Neural crest cell (in vitro differentiated cells): ENCODE measurements at regions not wholly inside any gene's neighbourhood (a gene's known extent, or its start where the extent isn't known, plus 50 kb on each side); places are given as distances from the start of the nearest gene placed in this dataset.

ENCODE experiments used
- DNase-seq: peaks from one replicate; pipeline ENCODE4 v3.0.0; 2021; ENCODE audit warnings: low read depth, mixed read lengths, low spot score
- H3K27ac Mint-ChIP-seq: one replicate; pipeline ENCODE4 v1.8.0; 2021; ENCODE audit warnings: mild to moderate bottlenecking, mixed read lengths; ENCODE audit not compliant: unreplicated experiment
- H3K27me3 Mint-ChIP-seq: 2 replicates; pipeline ENCODE4 v1.8.0; 2021; ENCODE audit warnings: low read depth, mild to moderate bottlenecking, mixed read lengths
- H3K36me3 Mint-ChIP-seq: 2 replicates; pipeline ENCODE4 v1.8.0; 2021; ENCODE audit warnings: low read depth, mild to moderate bottlenecking, mixed read lengths
- H3K4me1 Mint-ChIP-seq: 2 replicates; pipeline ENCODE4 v1.8.0; 2021; ENCODE audit warnings: mixed read lengths
- H3K4me3 Mint-ChIP-seq: one replicate; pipeline ENCODE4 v1.8.0; 2021; ENCODE audit warnings: mild to moderate bottlenecking, mixed read lengths
- H3K9me3 Mint-ChIP-seq: 2 replicates; pipeline ENCODE4 v1.8.0; 2021; ENCODE audit warnings: mixed read lengths
- TF ChIP-seq, protein P1 (sequence below): fragments of 200-600 bp; sonication (generic); conservative IDR thresholded peaks from 2 replicates; pipeline ENCODE4 v1.5.0; 2021; ENCODE audit warnings: antibody characterized with exemption, mild to moderate bottlenecking

DNA sequence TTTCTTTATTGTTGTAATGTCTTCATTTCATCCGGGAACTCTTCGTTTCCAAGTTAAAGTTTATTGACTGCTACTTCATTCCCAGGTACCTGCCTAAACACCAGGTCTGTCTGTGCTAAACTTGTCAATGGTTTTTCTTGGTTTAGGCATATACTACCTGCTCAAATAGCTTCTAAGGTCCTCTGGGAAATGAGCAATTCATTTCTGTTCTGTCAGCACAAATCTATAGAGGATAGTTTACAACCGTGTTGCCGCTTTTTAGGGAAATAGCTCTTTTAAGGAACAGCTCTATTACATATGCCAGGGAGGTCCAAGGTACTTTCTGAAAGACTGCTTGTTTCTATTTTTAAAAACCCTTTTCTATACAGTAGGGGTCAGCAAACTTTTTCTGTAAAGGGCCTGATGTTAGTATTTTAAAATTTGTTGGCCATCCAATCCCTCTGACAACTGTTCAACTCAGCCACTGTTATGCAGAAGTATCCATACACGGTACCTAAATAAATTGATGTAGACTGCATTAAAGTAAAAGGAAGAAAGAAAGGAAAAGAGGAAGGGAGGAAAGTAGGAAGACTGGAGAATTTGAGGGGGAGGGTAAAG, 222.7 kb upstream of the PTBP2 start:
- no peak for DNase-seq
- H3K36me3 Mint-ChIP-seq, result no peaks in the 10 kb centered on the region
- H3K4me1 Mint-ChIP-seq, result peaks cover 11% of the 10 kb centered on the region
- no peaks in the 10 kb centered on the region for H3K27me3 Mint-ChIP-seq
- TF ChIP-seq, protein P1, sequence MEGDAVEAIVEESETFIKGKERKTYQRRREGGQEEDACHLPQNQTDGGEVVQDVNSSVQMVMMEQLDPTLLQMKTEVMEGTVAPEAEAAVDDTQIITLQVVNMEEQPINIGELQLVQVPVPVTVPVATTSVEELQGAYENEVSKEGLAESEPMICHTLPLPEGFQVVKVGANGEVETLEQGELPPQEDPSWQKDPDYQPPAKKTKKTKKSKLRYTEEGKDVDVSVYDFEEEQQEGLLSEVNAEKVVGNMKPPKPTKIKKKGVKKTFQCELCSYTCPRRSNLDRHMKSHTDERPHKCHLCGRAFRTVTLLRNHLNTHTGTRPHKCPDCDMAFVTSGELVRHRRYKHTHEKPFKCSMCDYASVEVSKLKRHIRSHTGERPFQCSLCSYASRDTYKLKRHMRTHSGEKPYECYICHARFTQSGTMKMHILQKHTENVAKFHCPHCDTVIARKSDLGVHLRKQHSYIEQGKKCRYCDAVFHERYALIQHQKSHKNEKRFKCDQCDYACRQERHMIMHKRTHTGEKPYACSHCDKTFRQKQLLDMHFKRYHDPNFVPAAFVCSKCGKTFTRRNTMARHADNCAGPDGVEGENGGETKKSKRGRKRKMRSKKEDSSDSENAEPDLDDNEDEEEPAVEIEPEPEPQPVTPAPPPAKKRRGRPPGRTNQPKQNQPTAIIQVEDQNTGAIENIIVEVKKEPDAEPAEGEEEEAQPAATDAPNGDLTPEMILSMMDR, result no peak
- peaks cover 15% of the 10 kb centered on the region for H3K9me3 Mint-ChIP-seq
- H3K4me3 Mint-ChIP-seq, result no peak overlapping the region
- H3K27ac Mint-ChIP-seq, result no peak overlapping the region

DNA sequence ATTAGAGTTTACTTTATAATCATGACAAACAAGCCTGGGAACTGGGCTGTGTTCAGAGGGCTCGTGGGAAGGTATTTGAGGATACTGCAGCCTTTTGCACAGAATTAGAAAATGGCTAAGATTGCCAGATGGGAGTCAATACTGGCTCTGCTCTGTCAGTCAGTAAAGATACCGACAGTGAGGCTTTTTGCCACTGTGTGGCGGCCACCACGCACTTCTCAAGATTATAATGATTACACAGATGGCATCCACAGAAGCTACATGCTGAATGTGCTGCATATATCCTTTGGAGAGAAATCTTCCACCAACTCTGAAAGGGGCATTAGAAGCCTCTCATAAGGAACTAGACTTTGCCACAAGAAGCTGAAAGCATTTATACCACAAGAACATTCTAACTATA, 213.4 kb upstream of the PTBP2 start:
- DNase-seq, result no peak
- Mint-ChIP-seq H3K9me3 (no peaks in the 10 kb centered on the region), H3K4me3 (no peak overlapping the region), H3K27ac (no peak overlapping the region), H3K4me1 (no peaks in the 10 kb centered on the region), H3K36me3 (no peaks in the 10 kb centered on the region), H3K27me3 (no peaks in the 10 kb centered on the region)
- TF ChIP-seq, protein P1, result no peak

DNA sequence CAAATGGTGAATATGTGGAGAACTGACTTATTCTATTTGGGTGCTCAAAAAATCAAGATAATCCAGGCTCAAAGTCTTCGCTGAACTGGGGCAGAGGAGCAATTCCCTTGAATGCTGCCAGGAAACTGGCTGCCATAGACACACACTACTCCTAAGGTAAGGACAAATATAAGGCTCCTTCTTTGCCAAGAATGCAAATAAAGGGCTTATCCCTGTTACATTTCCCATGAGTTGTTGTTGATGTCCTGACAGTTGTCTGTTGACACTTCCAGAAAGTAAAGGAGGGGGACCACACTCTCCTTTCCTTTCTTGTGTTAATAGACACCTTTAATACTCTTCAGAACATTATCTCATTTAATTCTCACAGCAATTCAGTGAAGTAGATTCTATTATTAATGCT, 212.2 kb upstream of the PTBP2 start:
- Mint-ChIP-seq H3K36me3 (no peaks in the 10 kb centered on the region), H3K27ac (no peak overlapping the region), H3K4me3 (no peak overlapping the region), H3K27me3 (no peaks in the 10 kb centered on the region), H3K4me1 (no peaks in the 10 kb centered on the region), H3K9me3 (no peaks in the 10 kb centered on the region)
- TF ChIP-seq, protein P1, result no peak
- DNase-seq, result no peak

DNA sequence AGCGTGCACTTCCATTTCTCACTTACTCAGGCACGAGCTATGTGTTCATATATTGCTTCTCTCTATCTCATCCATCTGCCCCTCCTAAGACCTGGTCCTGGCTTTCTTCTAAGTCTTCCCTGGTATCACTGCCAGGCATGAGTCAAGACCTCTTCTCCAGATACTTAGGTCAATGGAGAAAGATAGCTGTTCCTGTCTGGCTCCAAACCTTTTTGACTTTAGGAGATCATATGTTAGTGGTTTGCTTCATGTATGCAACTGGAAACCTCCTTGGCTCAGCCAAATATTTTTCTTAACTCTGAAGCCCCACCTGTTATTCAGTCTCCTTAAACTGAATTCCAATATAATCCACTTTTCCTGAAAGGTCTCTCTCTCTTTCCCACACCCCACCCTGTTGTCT, 211.6 kb upstream of the PTBP2 start:
- Mint-ChIP-seq H3K27ac (no peak overlapping the region), H3K36me3 (no peaks in the 10 kb centered on the region), H3K4me3 (no peak overlapping the region), H3K9me3 (no peaks in the 10 kb centered on the region), H3K27me3 (no peaks in the 10 kb centered on the region), H3K4me1 (no peaks in the 10 kb centered on the region)
- DNase-seq, result no peak
- TF ChIP-seq, protein P1, result no peak

DNA sequence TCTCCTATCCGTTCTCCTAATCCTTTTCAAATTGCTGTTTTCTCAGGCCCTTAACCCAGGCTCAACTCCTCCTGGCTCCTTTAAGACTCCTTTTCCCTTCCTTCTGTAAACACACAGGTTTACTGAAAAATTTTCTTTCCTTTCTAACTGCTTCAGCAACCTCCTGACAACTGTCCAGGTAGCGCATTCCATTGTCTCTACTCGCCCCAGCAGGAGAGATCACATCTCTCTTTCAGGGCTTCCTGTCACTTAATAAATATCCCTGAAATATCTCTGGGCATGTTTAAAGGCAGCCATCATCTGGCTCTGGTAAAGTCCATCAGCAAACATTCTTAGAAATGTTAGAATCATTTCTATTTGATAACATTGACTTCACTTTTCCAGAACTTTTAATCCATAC, 211.2 kb upstream of the PTBP2 start:
- TF ChIP-seq, protein P1, result no peak
- Mint-ChIP-seq H3K4me1 (no peaks in the 10 kb centered on the region), H3K4me3 (no peak overlapping the region), H3K27me3 (no peaks in the 10 kb centered on the region), H3K27ac (no peak overlapping the region), H3K36me3 (no peaks in the 10 kb centered on the region), H3K9me3 (no peaks in the 10 kb centered on the region)
- DNase-seq, result no peak
